H1 (cell line): ENCODE measurements at regions not wholly inside any gene's neighbourhood (a gene's known extent, or its start where the extent isn't known, plus 50 kb on each side); places are given as distances from the start of the nearest gene placed in this dataset.

Experiments used
- ASH2L ChIP-seq: fragments of 200-600, 300-600 bp; sonication (generic); IDR thresholded peaks from one replicate; pipeline ENCODE4 v1.7.1; 2017; ENCODE audit warnings: low read length
- CHD1 ChIP-seq: IDR thresholded peaks from 2 replicates; pipeline ENCODE4 v1.6.1; 2012; ENCODE audit warnings: low read depth, low read length, improper control_type of control experiment
- E2F6 ChIP-seq: IDR thresholded peaks from 2 replicates; pipeline ENCODE4 v1.6.1; 2012; ENCODE audit warnings: inconsistent platforms
- KDM1A ChIP-seq: fragments of 200-600, 300-600 bp; sonication (generic); IDR thresholded peaks from 2 replicates; pipeline ENCODE4 v1.7.1; 2016; ENCODE audit warnings: mild to moderate bottlenecking, low read length, borderline replicate concordance
- SRF ChIP-seq: IDR thresholded peaks from 2 replicates; pipeline ENCODE4 v1.6.1; 2011; ENCODE audit warnings: mild to moderate bottlenecking, low read depth, low read length, moderate library complexity
- TAF7 ChIP-seq: optimal IDR thresholded peaks from 2 replicates; pipeline ENCODE3; 2011; ENCODE audit warnings: low read depth, mild to moderate bottlenecking, inconsistent platforms, low read length, moderate library complexity, borderline replicate concordance

DNA sequence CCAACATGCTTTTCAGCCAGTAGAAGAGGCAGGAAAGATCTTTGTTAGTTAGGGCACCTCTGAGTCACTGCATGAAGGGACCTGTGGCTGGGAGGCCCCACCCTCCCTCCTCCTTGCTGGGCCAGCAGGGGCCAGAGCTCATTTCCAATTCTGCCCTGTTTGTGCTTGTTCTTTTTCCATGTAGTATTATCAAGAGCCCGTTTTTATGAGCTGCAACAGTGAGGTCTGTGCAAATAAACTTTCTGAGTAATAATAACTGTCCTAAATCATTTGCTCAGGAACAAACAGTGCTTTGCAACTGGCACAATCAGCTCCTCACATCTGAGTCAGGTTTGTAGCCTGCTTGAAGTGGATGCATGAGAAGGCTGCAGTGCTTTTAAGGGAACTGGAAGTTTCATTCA is 128.0 kb downstream of the ARL4C start (continued):
- no peak for TF ChIP-seq SRF
- TF ChIP-seq TAF7 = no peak
- no peak for TF ChIP-seq E2F6
- no peak for TF ChIP-seq ASH2L
- no peak for TF ChIP-seq KDM1A
- TF ChIP-seq CHD1 = no peak
- TF ChIP-seq, all 59 proteins: peak for 0
